Right atrium auricular region (tissue), 2 donors: ENCODE measurements at regions not wholly inside any gene's neighbourhood (a gene's known extent, or its start where the extent isn't known, plus 50 kb on each side); places are given as distances from the start of the nearest gene placed in this dataset.

Experiments
- DNase-seq: peaks from one replicate; pipeline ENCODE4 v3.0.0-alpha.2; 2019; ENCODE audit warnings: low spot score
- H3K27ac ChIP-seq, 2 donors: fragments of 200-600 bp; sonication (generic); 1 replicate in 1 of 2; 2 replicates in 1 of 2; pipeline ENCODE4 v1.5.1; 2016 to 2019
- H3K27me3 ChIP-seq, 2 donors: fragments of 200-600 bp; sonication (generic); one replicate each; pipeline versions ENCODE4 v1.5.1 to v1.6.0; 2017 to 2019
- H3K36me3 ChIP-seq: fragments of 200-600 bp; sonication (generic); one replicate; pipeline ENCODE4 v1.5.1; 2016
- H3K4me1 ChIP-seq, 2 donors: fragments of 200-600 bp; sonication (generic); one replicate each; pipeline versions ENCODE4 v1.5.1 to v1.6.0; 2017 to 2019
- H3K4me3 ChIP-seq, 2 donors: fragments of 200-600 bp; sonication (generic); 1 replicate in 1 of 2; 2 replicates in 1 of 2; pipeline ENCODE4 v1.5.1; 2017 to 2019; ENCODE audit warnings: mild to moderate bottlenecking in 1 of 2, moderate library complexity in 1 of 2
- H3K9me3 ChIP-seq, 2 donors: fragments of 200-600 bp; sonication (generic); one replicate each; pipeline ENCODE4 v1.5.1; 2019
- CTCF ChIP-seq, 2 donors: fragments of 200-600 bp; sonication (generic); IDR thresholded peaks; one replicate each; pipeline ENCODE4 v1.5.1; 2019; ENCODE audit warnings: antibody characterized with exemption in 2 of 2

GRCh38 chr4:141538001-141538400 lies 98.4 kb upstream of the IL15 start:
- peaks cover 0 to 5% of the 10 kb centered on the region in 2 donors for H3K4me1 ChIP-seq
- H3K27me3 ChIP-seq: no peaks in the 10 kb centered on the region
- peaks cover 0 to 17% of the 10 kb centered on the region in 2 donors for H3K9me3 ChIP-seq
- no peak overlapping the region for H3K4me3 ChIP-seq
- no peaks in the 10 kb centered on the region for H3K36me3 ChIP-seq
- no peak overlapping the region for H3K27ac ChIP-seq
- DNase-seq: no peak
- no peak for TF ChIP-seq CTCF (IDR thresholded peaks at IDR 0.05)

GRCh38 chr4:141540643-141541042 lies 95.7 kb upstream of the IL15 start:
- no peak for TF ChIP-seq CTCF (IDR thresholded peaks at IDR 0.05)
- H3K4me3 ChIP-seq: no peak overlapping the region
- no peaks in the 10 kb centered on the region for H3K27me3 ChIP-seq
- H3K9me3 ChIP-seq: peaks cover 0 to 17% of the 10 kb centered on the region in 2 donors
- H3K4me1 ChIP-seq: peaks cover 0 to 5% of the 10 kb centered on the region in 2 donors
- H3K36me3 ChIP-seq: no peaks in the 10 kb centered on the region
- DNase-seq: no peak
- H3K27ac ChIP-seq: no peak overlapping the region

GRCh38 chr4:141541851-141542250 lies 94.5 kb upstream of the IL15 start:
- no peaks in the 10 kb centered on the region for H3K36me3 ChIP-seq
- H3K4me1 ChIP-seq: peaks cover 0 to 5% of the 10 kb centered on the region in 2 donors
- H3K9me3 ChIP-seq: peaks cover 0 to 16% of the 10 kb centered on the region in 2 donors
- no peak for DNase-seq
- no peaks in the 10 kb centered on the region for H3K27me3 ChIP-seq
- TF ChIP-seq CTCF (IDR thresholded peaks at IDR 0.05): no peak
- no peak overlapping the region for H3K4me3 ChIP-seq
- no peak overlapping the region for H3K27ac ChIP-seq

- H3K4me1 ChIP-seq: peaks cover 0 to 5% of the 10 kb centered on the region in 2 donors
- peaks cover 0 to 5% of the 10 kb centered on the region in 2 donors for H3K9me3 ChIP-seq
- H3K27ac ChIP-seq: no peak overlapping the region
- TF ChIP-seq CTCF (IDR thresholded peaks at IDR 0.05): no peak
- H3K36me3 ChIP-seq: no peaks in the 10 kb centered on the region
- no peak for DNase-seq
- no peak overlapping the region for H3K4me3 ChIP-seq
- H3K27me3 ChIP-seq: no peaks in the 10 kb centered on the region
Observed at GRCh38 chr4:141543176-141543575, 93.2 kb upstream of the IL15 start.

- H3K27me3 ChIP-seq: no peaks in the 10 kb centered on the region
- H3K4me1 ChIP-seq: peaks cover 0 to 5% of the 10 kb centered on the region in 2 donors
- H3K4me3 ChIP-seq: no peak overlapping the region
- TF ChIP-seq CTCF (IDR thresholded peaks at IDR 0.05): no peak
- no peaks in the 10 kb centered on the region for H3K36me3 ChIP-seq
- no peak overlapping the region for H3K27ac ChIP-seq
- H3K9me3 ChIP-seq: no peaks in the 10 kb centered on the region
- no peak for DNase-seq
Observed at GRCh38 chr4:141543706-141544105, 92.7 kb upstream of the IL15 start.

GRCh38 chr4:141548791-141549190 lies 87.6 kb upstream of the IL15 start:
- no peaks in the 10 kb centered on the region for H3K36me3 ChIP-seq
- no peak overlapping the region for H3K4me3 ChIP-seq
- H3K9me3 ChIP-seq: no peaks in the 10 kb centered on the region
- TF ChIP-seq CTCF (IDR thresholded peaks at IDR 0.05): no peak
- no peaks in the 10 kb centered on the region for H3K27me3 ChIP-seq
- no peaks in the 10 kb centered on the region for H3K4me1 ChIP-seq
- no peak overlapping the region for H3K27ac ChIP-seq
- DNase-seq: no peak
